Loucy (cell line): ENCODE measurements at regions not wholly inside any gene's neighbourhood (a gene's known extent, or its start where the extent isn't known, plus 50 kb on each side); places are given as distances from the start of the nearest gene placed in this dataset.

Source experiments
- H2AFZ ChIP-seq: fragments of 200-600 bp; sonication (generic); 2 replicates; pipeline ENCODE4 v1.6.0; 2016; ENCODE audit warnings: antibody characterized with exemption, mild to moderate bottlenecking, low read length, moderate library complexity
- H3F3A ChIP-seq: fragments of 200-600 bp; 2 replicates; pipeline ENCODE4 v1.6.0; 2016; ENCODE audit warnings: antibody characterized with exemption, low read depth, mild to moderate bottlenecking
- H3K27me3 ChIP-seq: fragments of 200-600 bp; sonication (generic); 2 replicates; pipeline ENCODE4 v1.6.1; 2014; ENCODE audit warnings: low read length, mild to moderate bottlenecking; ENCODE audit not compliant: insufficient read depth, poor library complexity, severe bottlenecking
- H3K36me3 ChIP-seq: fragments of 200-600 bp; sonication (generic); 2 replicates; pipeline ENCODE4 v1.6.1; 2016; ENCODE audit warnings: low read length; ENCODE audit not compliant: insufficient read depth
- H3K4me1 ChIP-seq: fragments of 200-600 bp; sonication (generic); 2 replicates; pipeline ENCODE4 v1.5.1; 2014; ENCODE audit warnings: low read length, mild to moderate bottlenecking; ENCODE audit not compliant: insufficient read depth, poor library complexity, severe bottlenecking
- H3K4me2 ChIP-seq: fragments of 200-600 bp; sonication (generic); 2 replicates; pipeline ENCODE4 v1.6.0; 2014; ENCODE audit warnings: antibody characterized with exemption, low read length, low read depth, mild to moderate bottlenecking; ENCODE audit not compliant: poor library complexity, severe bottlenecking
- H3K4me3 ChIP-seq: fragments of 200-600 bp; sonication (generic); 2 replicates; pipeline ENCODE4 v1.5.1; 2014; ENCODE audit warnings: low read length, mild to moderate bottlenecking, mixed read lengths; ENCODE audit not compliant: poor library complexity, severe bottlenecking
- H3K79me2 ChIP-seq: fragments of 200-600 bp; sonication (generic); 2 replicates; pipeline ENCODE4 v1.6.1; 2014; ENCODE audit warnings: low read length; ENCODE audit not compliant: insufficient read depth
- H3K9ac ChIP-seq: fragments of 200-600 bp; sonication (generic); 2 replicates; pipeline ENCODE4 v1.6.0; 2014; ENCODE audit warnings: mild to moderate bottlenecking, low read depth, low read length, moderate library complexity; ENCODE audit not compliant: poor library complexity, severe bottlenecking
- H3K9me2 ChIP-seq: fragments of 200-600 bp; sonication (generic); replicated peaks from 2 replicates; pipeline ENCODE4 v1.6.1; 2016; ENCODE audit warnings: low read depth, low read length, mixed read lengths
- H3K9me3 ChIP-seq: fragments of 200-600 bp; sonication (generic); 2 replicates; pipeline ENCODE4 v1.6.1; 2014; ENCODE audit warnings: mild to moderate bottlenecking, antibody characterized with exemption, low read length, low read depth; ENCODE audit not compliant: insufficient read depth
- H4K20me1 ChIP-seq: fragments of 200-600 bp; sonication (generic); 2 replicates; pipeline ENCODE4 v1.6.0; 2014; ENCODE audit warnings: antibody characterized with exemption, low read length, mild to moderate bottlenecking; ENCODE audit not compliant: insufficient read depth, poor library complexity, severe bottlenecking
- CTCF ChIP-seq: fragments of 200-600 bp; sonication (generic); conservative IDR thresholded peaks from 2 replicates; pipeline ENCODE4 v1.5.1; 2014; ENCODE audit warnings: mild to moderate bottlenecking, antibody characterized with exemption, low read length
- EZH2phosphoT487 ChIP-seq: fragments of 200-600 bp; IDR thresholded peaks from 2 replicates; pipeline ENCODE4 v1.6.1; 2018; ENCODE audit warnings: antibody characterized with exemption, mild to moderate bottlenecking, moderate library complexity, borderline replicate concordance

- H3K9ac ChIP-seq = no peak overlapping the region
- TF ChIP-seq EZH2phosphoT487 (no peak), CTCF (no peak)
- no peaks in the 10 kb centered on the region for H3K9me3 ChIP-seq
- no peaks in the 10 kb centered on the region for H3K27me3 ChIP-seq
- H4K20me1 ChIP-seq = no peaks in the 10 kb centered on the region
- no peak overlapping the region for H3K4me2 ChIP-seq
- no peak overlapping the region for H2AFZ ChIP-seq
- no peaks in the 10 kb centered on the region for H3F3A ChIP-seq
- no peaks in the 10 kb centered on the region for H3K9me2 ChIP-seq
- H3K4me1 ChIP-seq = no peaks in the 10 kb centered on the region
- no peaks in the 10 kb centered on the region for H3K36me3 ChIP-seq
- no peaks in the 10 kb centered on the region for H3K79me2 ChIP-seq
- H3K4me3 ChIP-seq = no peak overlapping the region
Measured at GRCh38 chr3:145953316-145953715, 207.7 kb downstream of the PLOD2 start.

DNA sequence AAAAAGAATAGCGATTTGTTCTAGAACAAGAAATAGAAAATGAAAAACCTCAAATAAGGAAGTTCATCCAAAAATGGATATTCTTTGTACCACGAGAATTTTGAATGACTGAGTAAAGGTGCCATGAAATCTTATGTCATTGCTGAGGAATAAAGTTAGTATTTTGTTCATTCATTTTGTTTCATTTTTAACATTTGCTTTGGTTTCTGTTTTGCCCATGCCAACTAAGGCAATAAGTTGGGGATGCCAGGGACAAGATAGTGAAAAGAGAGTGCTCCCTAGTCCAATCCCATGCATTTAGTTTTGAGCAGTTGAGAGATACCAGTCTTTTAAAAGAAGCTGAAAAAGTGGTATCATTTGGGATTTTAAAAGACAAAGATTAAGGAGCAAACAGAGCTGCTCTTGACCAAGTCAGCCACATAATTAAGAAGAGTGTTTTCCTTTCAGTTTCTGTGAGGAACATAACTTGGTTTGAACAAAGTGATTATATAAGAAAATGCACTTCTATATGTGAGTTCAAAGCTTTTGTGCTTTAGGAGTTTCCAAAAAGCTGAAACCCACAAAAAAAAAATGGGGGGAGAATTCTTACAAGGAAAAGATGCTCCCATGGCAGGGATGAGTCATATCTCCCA, 201.4 kb downstream of the PLOD2 start:
- Histone ChIP-seq H3K4me3 (no peak overlapping the region), H3K9me2 (no peaks in the 10 kb centered on the region), H3K9me3 (no peaks in the 10 kb centered on the region), H3K9ac (no peak overlapping the region), H2AFZ (no peak overlapping the region), H3K27me3 (no peaks in the 10 kb centered on the region), H3K36me3 (no peaks in the 10 kb centered on the region), H4K20me1 (no peaks in the 10 kb centered on the region), H3K79me2 (no peaks in the 10 kb centered on the region), H3K4me1 (no peaks in the 10 kb centered on the region), H3K4me2 (no peak overlapping the region), H3F3A (no peaks in the 10 kb centered on the region)
- TF ChIP-seq CTCF = no peak
- no peak for TF ChIP-seq EZH2phosphoT487

GRCh38 chr3:145963111-145963510, 197.9 kb downstream of the PLOD2 start:
- Histone ChIP-seq H3F3A (no peaks in the 10 kb centered on the region), H3K36me3 (no peaks in the 10 kb centered on the region), H3K9me2 (no peaks in the 10 kb centered on the region), H3K9ac (no peak overlapping the region), H4K20me1 (no peaks in the 10 kb centered on the region), H3K27me3 (no peaks in the 10 kb centered on the region), H3K9me3 (no peaks in the 10 kb centered on the region), H3K4me3 (no peak overlapping the region), H3K79me2 (no peaks in the 10 kb centered on the region), H3K4me2 (no peak overlapping the region), H2AFZ (no peak overlapping the region), H3K4me1 (no peaks in the 10 kb centered on the region)
- TF ChIP-seq EZH2phosphoT487 (no peak), CTCF (no peak)
